ENCODE measurements at regions not wholly inside any gene's neighbourhood (a gene's known extent, or its start where the extent isn't known, plus 50 kb on each side); places are given as distances from the start of the nearest gene placed in this dataset.

GRCh38 chr9:129310666-129311350 is 132.7 kb upstream of the IER5L start:
- TF ChIP-seq CTCF (tag by site-specific recombination; IDR thresholded peaks at IDR 0.05) = no peak
- TF ChIP-seq, protein P1, sequence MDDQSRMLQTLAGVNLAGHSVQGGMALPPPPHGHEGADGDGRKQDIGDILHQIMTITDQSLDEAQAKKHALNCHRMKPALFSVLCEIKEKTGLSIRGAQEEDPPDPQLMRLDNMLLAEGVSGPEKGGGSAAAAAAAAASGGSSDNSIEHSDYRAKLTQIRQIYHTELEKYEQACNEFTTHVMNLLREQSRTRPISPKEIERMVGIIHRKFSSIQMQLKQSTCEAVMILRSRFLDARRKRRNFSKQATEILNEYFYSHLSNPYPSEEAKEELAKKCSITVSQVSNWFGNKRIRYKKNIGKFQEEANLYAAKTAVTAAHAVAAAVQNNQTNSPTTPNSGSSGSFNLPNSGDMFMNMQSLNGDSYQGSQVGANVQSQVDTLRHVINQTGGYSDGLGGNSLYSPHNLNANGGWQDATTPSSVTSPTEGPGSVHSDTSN (CRISPR knock-in tag; IDR thresholded peaks at IDR 0.05) = no peak
